HCT116 (cell line): ENCODE measurements at regions not wholly inside any gene's neighbourhood (a gene's known extent, or its start where the extent isn't known, plus 50 kb on each side); places are given as distances from the start of the nearest gene placed in this dataset.

Experiments
- ATAC-seq: fragments of 200-7000 bp; cut with Tn5 transposase; 2 replicates; pipeline ENCODE4 v1.9.1; 2020; ENCODE audit warnings: mild to moderate bottlenecking, moderate library complexity
- BruUV-seq: library from RNA; stranded (reverse); fragments of 400-500 nt; replicated peaks from 2 replicates; lab custom pipeline; 2021; lab: Mats Ljungman, UMichigan
- CTCF ChIA-PET: fragments of 300-600 bp; sonication (Branson Sonifier 250); formaldehyde crosslinking; loops from one replicate; lab custom pipeline; 2021; ENCODE audit warnings: antibody characterized with exemption; lab: Charles Lee
- POLR2A ChIA-PET: fragments of 300-600, 350-600 bp; sonication (Branson Sonifier 250); formaldehyde crosslinking; loops from one replicate; lab custom pipeline; 2021; ENCODE audit warnings: antibody characterized with exemption; lab: Charles Lee
- RAD21 ChIA-PET, 2 experiments: fragments of 300-600 bp; sonication (Branson Sonifier 250); formaldehyde crosslinking; loops; one replicate each; lab custom pipeline; 2023; ENCODE audit warnings: low total read pairs in 2 of 2; ENCODE audit not compliant: uncharacterized antibody in 2 of 2, unreplicated experiment in 2 of 2, low non-redundant PET in 1 of 2; lab: Charles Lee
- DNase-seq: peaks from one replicate; pipeline ENCODE4 v3.0.0-alpha.2; 2010; ENCODE audit warnings: low read depth, low spot score
- H2AFZ ChIP-seq: fragments of 200-600 bp; shearing (Covaris generic), sonication (generic); 2 replicates; pipeline ENCODE4 v1.6.1; 2017; ENCODE audit warnings: low read depth, mixed run types, mixed read lengths, antibody characterized with exemption, low read length; ENCODE audit not compliant: poor library complexity, severe bottlenecking
- H3K27ac ChIP-seq: 2 replicates; pipeline ENCODE4 v1.5.1; 2012; ENCODE audit warnings: low read depth, low read length
- H3K27me3 ChIP-seq: fragments of 200-600 bp; sonication (generic); 2 replicates; pipeline ENCODE4 v1.6.1; 2016; ENCODE audit warnings: mixed run types, low read length, mixed read lengths; ENCODE audit not compliant: insufficient read depth
- H3K36me3 ChIP-seq, 2 experiments: fragments of 200-500 bp in 1 of 2; fragments of 200-600 bp in 1 of 2; sonication (Bioruptor generic) in 1 of 2; sonication (generic) in 1 of 2; 2 replicates each; pipeline versions ENCODE4 v1.5.1 to v1.6.1; 2014 to 2016; ENCODE audit warnings: low read length in 2 of 2, inconsistent platforms in 1 of 2, mixed read lengths in 1 of 2, mixed run types in 1 of 2; ENCODE audit not compliant: insufficient read depth in 2 of 2, control insufficient read depth in 1 of 2
- H3K4me1 ChIP-seq, 2 experiments: fragments of 200-600 bp in 1 of 2; sonication (generic) in 1 of 2; 2 replicates each; pipeline versions ENCODE4 v1.5.1 to v1.6.1; 2012 to 2017; ENCODE audit warnings: low read length in 2 of 2, inconsistent platforms in 1 of 2, mild to moderate bottlenecking in 1 of 2, mixed read lengths in 1 of 2, mixed run types in 1 of 2, moderate library complexity in 1 of 2; ENCODE audit not compliant: insufficient read depth in 2 of 2, control insufficient read depth in 1 of 2
- H3K4me2 ChIP-seq: fragments of 200-600 bp; sonication (generic); 2 replicates; pipeline ENCODE4 v1.6.1; 2017; ENCODE audit warnings: mixed run types, low read length, mixed read lengths
- H3K4me3 ChIP-seq, 2 experiments: fragments of 200-600 bp in 1 of 2; sonication (generic) in 1 of 2; replicated peaks in 1 of 2; 2 replicates each; pipeline ENCODE4 v1.5.1; 2011 to 2016; ENCODE audit warnings: low read length in 2 of 2, control low read depth in 1 of 2, low read depth in 1 of 2, mild to moderate bottlenecking in 1 of 2, mixed read lengths in 1 of 2, mixed run types in 1 of 2
- H3K79me2 ChIP-seq: fragments of 200-600 bp; sonication (generic); 2 replicates; pipeline ENCODE4 v1.6.1; 2017; ENCODE audit warnings: mild to moderate bottlenecking, mixed run types, low read length, moderate library complexity, mixed read lengths; ENCODE audit not compliant: insufficient read depth
- H3K9ac ChIP-seq: fragments of 200-600 bp; sonication (generic); 2 replicates; pipeline ENCODE4 v1.6.1; 2016; ENCODE audit warnings: low read length, mixed read lengths
- H3K9me2 ChIP-seq: fragments of 200-600 bp; sonication (generic), shearing (Covaris generic); 2 replicates; pipeline ENCODE4 v1.6.1; 2017; ENCODE audit warnings: mixed run types, mild to moderate bottlenecking, moderate library complexity; ENCODE audit not compliant: insufficient read depth
- H3K9me3 ChIP-seq, 2 experiments: fragments of 200-500 bp in 1 of 2; fragments of 200-600 bp in 1 of 2; sonication (Bioruptor generic) in 1 of 2; sonication (generic) in 1 of 2; 2 replicates each; pipeline ENCODE4 v1.6.1; 2014 to 2017; ENCODE audit warnings: low read length in 2 of 2, mixed read lengths in 2 of 2, inconsistent platforms in 1 of 2, low read depth in 1 of 2, mild to moderate bottlenecking in 1 of 2, mixed run types in 1 of 2, moderate library complexity in 1 of 2; ENCODE audit not compliant: control insufficient read depth in 1 of 2, insufficient read depth in 1 of 2
- H4K20me1 ChIP-seq: fragments of 200-600 bp; sonication (generic), shearing (Covaris generic); 2 replicates; pipeline ENCODE4 v1.6.1; 2017; ENCODE audit warnings: mixed run types, mild to moderate bottlenecking, moderate library complexity; ENCODE audit not compliant: insufficient read depth
- CTCF ChIP-seq, 3 experiments: fragments of 200-600 bp in 1 of 3; sonication (generic) in 1 of 3; IDR thresholded peaks in 2 of 3; conservative IDR thresholded peaks in 1 of 3; 2 replicates each; pipeline ENCODE4 v1.5.1; 2012 to 2017; ENCODE audit warnings: low read depth in 2 of 3, low read length in 2 of 3, antibody characterized with exemption in 1 of 3, borderline replicate concordance in 1 of 3, control low read depth in 1 of 3, mild to moderate bottlenecking in 1 of 3, mixed read lengths in 1 of 3, mixed run types in 1 of 3, moderate library complexity in 1 of 3; ENCODE audit not compliant: insufficient read depth in 1 of 3
- EGR1 ChIP-seq: IDR thresholded peaks from 2 replicates; pipeline ENCODE4 v1.6.1; 2012; ENCODE audit warnings: low read depth
- ELF1 ChIP-seq: IDR thresholded peaks from 2 replicates; pipeline ENCODE4 v1.6.1; 2012; ENCODE audit warnings: low read depth, borderline replicate concordance
- EZH2 ChIP-seq: fragments of 200-600 bp; sonication (generic); IDR thresholded peaks from 2 replicates; pipeline ENCODE4 v1.6.1; 2017; ENCODE audit warnings: antibody characterized with exemption, mixed run types
- RAD21 ChIP-seq: IDR thresholded peaks from 2 replicates; pipeline ENCODE4 v1.6.1; 2012; ENCODE audit warnings: low read depth, mild to moderate bottlenecking
- SP1 ChIP-seq: IDR thresholded peaks from 2 replicates; pipeline ENCODE4 v1.6.1; 2012; ENCODE audit warnings: low read depth
- SRF ChIP-seq: IDR thresholded peaks from 2 replicates; pipeline ENCODE4 v1.6.1; 2012; ENCODE audit warnings: low read depth
- TCF7L2 ChIP-seq: IDR thresholded peaks from 2 replicates; pipeline ENCODE4 v1.7.0; 2011; ENCODE audit warnings: borderline replicate concordance, inconsistent platforms; ENCODE audit not compliant: insufficient read depth, insufficient read length; ENCODE audit errors: extremely low read depth
- intact Hi-C: fragments of 100-400 bp; cut with micrococcal nuclease; formaldehyde crosslinking; loops from 2 replicates; pipeline ENCODE4 v1.10.0; 2022

GRCh38 chr2:118761771-118762170, 85.7 kb downstream of the EN1 start:
- RAD21 ChIA-PET, result no interaction called here
- no peak for ATAC-seq
- intact Hi-C loops, result no loop called here

GRCh38 chr2:118755901-118756300, 91.5 kb downstream of the EN1 start:
- Histone ChIP-seq H3K27me3 (peaks cover 24% of the 10 kb centered on the region; the same call in 1 of the 2 replicates), H3K9ac (no peak overlapping the region), H3K27ac (no peak overlapping the region), H3K4me3 (no peak overlapping the region), H3K9me3 (no peaks in the 10 kb centered on the region), H3K4me1 (no peaks in the 10 kb centered on the region)
- ChIA-PET RAD21 (no interaction called here), POLR2A (no interaction called here)
- ATAC-seq, result no peak
- BruUV-seq, result no TSS peak
- TF ChIP-seq ELF1, result no peak
- no peak for TF ChIP-seq EGR1
- no peak for TF ChIP-seq CTCF (IDR thresholded peaks at IDR 0.05 in 2 of 3, conservative IDR thresholded peaks at IDR 0.05 in 1 of 3; ENCODE audit: borderline replicate concordance in 1 of 3, insufficient read depth in 1 of 3, low read depth in 2 of 3, low read length in 2 of 3)
- TF ChIP-seq SP1, result no peak
- TF ChIP-seq SRF, result no peak
- no peak for TF ChIP-seq EZH2
- TF ChIP-seq, all 23 proteins: peak for 0
- intact Hi-C loops, result no loop called here
- no peak overlapping the region for H2AFZ ChIP-seq
- no peaks in the 10 kb centered on the region for H3K79me2 ChIP-seq
- no peak for DNase-seq
- no peaks in the 10 kb centered on the region for H3K36me3 ChIP-seq
- no peaks in the 10 kb centered on the region for H3K9me2 ChIP-seq
- H4K20me1 ChIP-seq, result no peaks in the 10 kb centered on the region
- CTCF ChIA-PET, result no interaction called here
- no peak overlapping the region for H3K4me2 ChIP-seq

More at GRCh38 chr2:118761771-118762170, 85.7 kb downstream of the EN1 start:
- no peaks in the 10 kb centered on the region for H3K4me1 ChIP-seq
- no peaks in the 10 kb centered on the region for H4K20me1 ChIP-seq
- CTCF ChIA-PET, result interaction anchor here (2.2 kb wide), 1 partner anchor 94 kb away, joined by 7 read pairs; no protein-coding TSS in a partner anchor
- no peak overlapping the region for H2AFZ ChIP-seq
- H3K36me3 ChIP-seq, result no peaks in the 10 kb centered on the region
- no peak for DNase-seq
- no peaks in the 10 kb centered on the region for H3K9me3 ChIP-seq
- TF ChIP-seq RAD21 (no peak), SP1 (no peak), TCF7L2 (no peak)
- no peak overlapping the region for H3K4me3 ChIP-seq
- no peaks in the 10 kb centered on the region for H3K79me2 ChIP-seq
- POLR2A ChIA-PET, result no interaction called here
- H3K9me2 ChIP-seq, result no peaks in the 10 kb centered on the region
- no peak overlapping the region for H3K4me2 ChIP-seq
- BruUV-seq, result no TSS peak
- no peak overlapping the region for H3K9ac ChIP-seq
- peaks cover 28% of the 10 kb centered on the region; the same call in 1 of the 2 replicates for H3K27me3 ChIP-seq
- no peak overlapping the region for H3K27ac ChIP-seq
